ENCODE measurements at regions not wholly inside any gene's neighbourhood (a gene's known extent, or its start where the extent isn't known, plus 50 kb on each side); places are given as distances from the start of the nearest gene placed in this dataset.
A peak's percentile ranks its signal among the peaks of the same experiment; 100 is the strongest.

DNA sequence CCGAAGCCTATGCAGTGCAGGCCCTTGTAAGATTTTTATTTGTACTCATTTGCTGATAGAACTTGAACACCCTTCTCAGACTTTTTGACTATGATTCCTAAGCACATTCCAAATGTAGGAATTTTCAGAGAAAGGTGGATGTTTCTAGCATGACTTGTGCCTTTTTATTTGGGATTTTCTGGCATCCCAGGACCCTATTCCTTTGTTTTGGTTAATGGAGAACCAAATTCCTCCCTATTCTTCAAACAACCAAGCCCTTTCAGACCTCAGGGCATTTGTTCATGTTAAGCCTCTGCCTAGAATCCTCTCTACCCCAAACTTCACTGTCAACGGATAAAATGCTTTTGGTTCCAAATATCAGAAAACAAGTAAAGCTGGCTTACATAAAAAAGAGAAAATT, 371.1 kb downstream of the DDX10 start:
- H3K27ac ChIP-seq, result no peak overlapping the region
- H3K9ac ChIP-seq, result no peak overlapping the region
- TF ChIP-seq CTCF (conservative IDR thresholded peaks at IDR 0.05; ENCODE audit: low read depth, low read length), result no peak
- H4K20me1 ChIP-seq (ENCODE audit: insufficient read depth), result no peaks in the 10 kb centered on the region
- H3K4me3 ChIP-seq (IDR thresholded peaks at IDR 0.05; ENCODE audit: insufficient read depth, low read depth, low read length), result no peak overlapping the region
- no peaks in the 10 kb centered on the region for H3K4me1 ChIP-seq (ENCODE audit: low read depth, poor library complexity, severe bottlenecking)
- H2AFZ ChIP-seq (ENCODE audit: low read depth), result no peak overlapping the region
- H3K4me2 ChIP-seq, result no peak overlapping the region
- H3K27me3 ChIP-seq (ENCODE audit: insufficient read depth, low read depth), result no peaks in the 10 kb centered on the region
- H3K36me3 ChIP-seq (ENCODE audit: insufficient read depth), result no peaks in the 10 kb centered on the region
- no peaks in the 10 kb centered on the region for H3K79me2 ChIP-seq (ENCODE audit: insufficient read depth, low read depth)

DNA sequence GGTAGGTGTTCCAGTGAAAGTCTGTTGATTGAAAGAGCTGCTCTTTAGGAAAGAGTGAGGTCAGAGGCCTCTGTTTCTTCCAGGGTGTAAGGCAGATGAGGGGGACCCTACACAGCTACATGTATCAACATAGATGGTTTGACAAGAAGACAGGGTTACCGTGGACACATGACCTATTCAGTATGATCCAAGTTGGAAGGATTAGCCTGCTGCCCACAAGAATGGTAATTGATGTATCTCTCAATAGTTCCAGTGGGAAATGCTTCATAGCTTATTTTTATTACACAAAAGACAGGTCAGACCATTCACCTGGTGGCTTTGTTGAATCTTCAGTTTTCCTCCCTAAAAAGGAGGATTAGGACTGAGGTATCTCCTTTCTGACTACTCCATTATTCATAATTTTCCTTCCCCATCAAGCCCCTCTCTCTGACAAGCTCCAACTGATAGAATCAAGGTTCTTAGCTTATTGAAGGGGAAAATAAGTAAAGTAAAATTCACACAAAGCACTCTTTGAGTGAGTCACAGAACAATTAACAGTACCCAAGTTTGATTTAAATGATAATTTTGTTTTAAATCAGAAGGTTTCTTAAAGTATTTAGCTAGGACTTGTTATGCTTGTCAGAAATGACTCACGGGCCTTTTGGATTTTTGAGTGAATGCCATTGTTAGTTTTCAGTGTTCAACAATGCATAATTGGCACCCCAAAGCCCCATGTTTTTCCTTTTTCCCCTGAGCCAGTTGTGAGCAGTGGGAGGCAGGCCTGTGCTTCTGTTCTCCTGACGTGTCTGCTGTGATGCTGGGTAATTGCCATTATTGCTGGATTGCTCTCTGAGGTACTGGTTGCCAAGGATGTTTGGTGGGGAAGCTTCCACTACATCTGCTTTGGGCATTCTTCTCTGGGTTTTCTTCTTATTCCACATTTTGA, 373.2 kb downstream of the DDX10 start:
- Histone ChIP-seq H3K36me3 (ENCODE audit: insufficient read depth) (no peaks in the 10 kb centered on the region), H3K79me2 (ENCODE audit: insufficient read depth, low read depth) (no peaks in the 10 kb centered on the region), H3K27me3 (ENCODE audit: insufficient read depth, low read depth) (no peaks in the 10 kb centered on the region), H4K20me1 (ENCODE audit: insufficient read depth) (no peaks in the 10 kb centered on the region), H3K4me3 (IDR thresholded peaks at IDR 0.05; ENCODE audit: insufficient read depth, low read depth, low read length) (no peak overlapping the region), H3K27ac (no peak overlapping the region), H3K9ac (no peak overlapping the region), H3K4me2 (no peak overlapping the region), H2AFZ (ENCODE audit: low read depth) (no peak overlapping the region), H3K4me1 (ENCODE audit: low read depth, poor library complexity, severe bottlenecking) (peaks cover under 1% of the 10 kb centered on the region)
- no peak for TF ChIP-seq CTCF (conservative IDR thresholded peaks at IDR 0.05; ENCODE audit: low read depth, low read length)

DNA sequence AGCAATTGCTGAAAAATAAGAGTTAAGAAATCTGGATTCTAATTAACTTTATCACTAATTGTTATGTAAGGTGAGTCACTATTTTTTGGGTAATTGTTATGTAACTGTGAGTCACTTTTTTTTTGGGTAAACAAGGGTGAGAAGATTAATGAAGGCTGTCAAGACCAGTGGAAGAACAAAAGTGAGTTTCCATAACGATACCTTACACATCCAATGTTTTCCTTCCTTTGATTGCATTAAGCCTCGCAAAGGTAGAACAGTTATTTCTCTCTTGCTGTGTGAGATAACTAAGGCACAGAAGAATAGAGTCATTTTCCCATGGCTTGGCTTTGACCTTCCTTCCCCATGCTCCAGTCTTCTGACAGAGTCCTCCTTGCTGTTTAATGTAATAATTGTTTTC, 374.7 kb downstream of the DDX10 start:
- H3K4me3 ChIP-seq (IDR thresholded peaks at IDR 0.05; ENCODE audit: insufficient read depth, low read depth, low read length), result no peak overlapping the region
- H3K9ac ChIP-seq, result no peak overlapping the region
- no peaks in the 10 kb centered on the region for H3K79me2 ChIP-seq (ENCODE audit: insufficient read depth, low read depth)
- H3K27me3 ChIP-seq (ENCODE audit: insufficient read depth, low read depth), result no peaks in the 10 kb centered on the region
- no peak overlapping the region for H3K27ac ChIP-seq
- H3K4me1 ChIP-seq (ENCODE audit: low read depth, poor library complexity, severe bottlenecking), result peaks cover 8% of the 10 kb centered on the region
- no peaks in the 10 kb centered on the region for H4K20me1 ChIP-seq (ENCODE audit: insufficient read depth)
- H3K36me3 ChIP-seq (ENCODE audit: insufficient read depth), result no peaks in the 10 kb centered on the region
- no peak overlapping the region for H2AFZ ChIP-seq (ENCODE audit: low read depth)
- no peak for TF ChIP-seq CTCF (conservative IDR thresholded peaks at IDR 0.05; ENCODE audit: low read depth, low read length)
- no peak overlapping the region for H3K4me2 ChIP-seq

DNA sequence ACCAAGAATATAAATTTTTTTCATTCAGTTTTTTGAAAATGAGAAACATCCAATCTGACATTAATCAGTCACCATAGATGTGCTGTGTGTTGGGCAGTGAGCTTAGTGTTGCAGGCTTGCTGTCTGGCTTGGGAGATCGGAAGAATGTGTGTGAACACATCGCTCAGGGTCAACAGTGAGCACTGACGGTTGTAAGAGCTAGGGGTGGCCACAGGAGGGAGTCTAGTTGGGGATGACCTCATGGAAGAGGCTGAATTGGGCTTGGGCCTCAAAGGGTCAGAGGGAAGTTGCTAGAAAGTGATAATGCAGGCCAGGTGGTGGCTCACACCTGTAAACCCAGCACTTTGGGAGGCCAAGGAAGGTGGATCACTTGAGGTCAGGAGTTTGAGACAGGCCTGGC, 375.4 kb downstream of the DDX10 start:
- Histone ChIP-seq H3K79me2 (ENCODE audit: insufficient read depth, low read depth) (no peaks in the 10 kb centered on the region), H3K27me3 (ENCODE audit: insufficient read depth, low read depth) (no peaks in the 10 kb centered on the region), H3K4me3 (IDR thresholded peaks at IDR 0.05; ENCODE audit: insufficient read depth, low read depth, low read length) (no peak overlapping the region), H2AFZ (ENCODE audit: low read depth) (no peak overlapping the region), H3K4me2 (no peak overlapping the region), H3K27ac (no peak overlapping the region), H3K4me1 (ENCODE audit: low read depth, poor library complexity, severe bottlenecking) (peaks cover 8% of the 10 kb centered on the region), H3K9ac (no peak overlapping the region), H3K36me3 (ENCODE audit: insufficient read depth) (no peaks in the 10 kb centered on the region), H4K20me1 (ENCODE audit: insufficient read depth) (no peaks in the 10 kb centered on the region)
- TF ChIP-seq CTCF (conservative IDR thresholded peaks at IDR 0.05; ENCODE audit: low read depth, low read length), result 0 out of 2 replicates have a peak, but pooled peaks have one; percentile 8
